K562 (cell line): ENCODE measurements at regions not wholly inside any gene's neighbourhood (a gene's known extent, or its start where the extent isn't known, plus 50 kb on each side); places are given as distances from the start of the nearest gene placed in this dataset.

Experiments
- ATAC-seq: fragments of 200-7000 bp; cut with Tn5 transposase; 3 replicates; pipeline ENCODE4 v1.9.1; 2020; ENCODE audit warnings: moderate library complexity
- BruUV-seq: library from RNA; stranded (reverse); fragments of 400-500 nt; replicated peaks from 2 replicates; lab custom pipeline; 2021; lab: Mats Ljungman, UMichigan
- CTCF ChIA-PET: fragments of 300-600 bp; formaldehyde crosslinking; extraction: SDS; loops from one replicate; lab custom pipeline; 2021; ENCODE audit warnings: low intra/inter-chr PET ratio; lab: Yijun Ruan, JAX
- POLR2A ChIA-PET: fragments of 300-600, 350-650 bp; sonication (Branson Sonifier 250); formaldehyde crosslinking; extraction: SDS; loops from one replicate; lab custom pipeline; 2021; ENCODE audit warnings: antibody characterized with exemption, inconsistent platforms; lab: Yijun Ruan, JAX
- DNase-seq, 4 experiments: peaks; one replicate each; pipeline versions ENCODE4 v3.0.0 to v3.0.0-alpha.2; 2011 to 2018; ENCODE audit warnings: low spot score in 3 of 4, mixed read lengths in 3 of 4; ENCODE audit errors: extremely low read depth in 1 of 4
- FAIRE-seq: peaks from 2 replicates; lab custom pipeline; 2011; peaks lifted over from hg19 to GRCh38; lab: Jason Lieb, UNC
- H2AFZ ChIP-seq: 2 replicates; pipeline ENCODE4 v1.6.0; 2011; ENCODE audit warnings: low read depth, low read length, control low read depth, inconsistent platforms
- H3K27ac ChIP-seq: fragments of 200-600 bp; 3 replicates; pipeline ENCODE4 v1.8.0; 2011; ENCODE audit warnings: low read depth, mild to moderate bottlenecking, control low read depth, inconsistent platforms, low read length, moderate library complexity, mixed read lengths; ENCODE audit errors: extremely low read depth
- H3K27me3 ChIP-seq, 2 experiments: fragments of 300-600 bp in 1 of 2; 2 replicates in 1 of 2; 3 replicates in 1 of 2; pipeline versions ENCODE4 v1.6.0 to v1.8.0; 2011; ENCODE audit warnings: inconsistent platforms in 2 of 2, low read length in 2 of 2, mild to moderate bottlenecking in 1 of 2, mixed read lengths in 1 of 2, moderate library complexity in 1 of 2; ENCODE audit not compliant: control insufficient read depth in 2 of 2, insufficient read depth in 2 of 2
- H3K36me3 ChIP-seq: fragments of 300-600 bp; 3 replicates; pipeline ENCODE4 v1.8.0; 2011; ENCODE audit warnings: mild to moderate bottlenecking, low read length, inconsistent platforms; ENCODE audit not compliant: control insufficient read depth, insufficient read depth
- H3K4me1 ChIP-seq, 2 experiments: fragments of 200-600 bp in 1 of 2; replicated peaks in 1 of 2; 2 replicates in 1 of 2; 3 replicates in 1 of 2; pipeline versions ENCODE4 v1.5.1 to v1.8.0; 2011; ENCODE audit warnings: inconsistent platforms in 2 of 2, low read length in 2 of 2, mild to moderate bottlenecking in 1 of 2, mixed read lengths in 1 of 2, moderate library complexity in 1 of 2; ENCODE audit not compliant: control insufficient read depth in 2 of 2, insufficient read depth in 2 of 2
- H3K4me2 ChIP-seq: 2 replicates; pipeline ENCODE4 v1.6.1; 2011; ENCODE audit warnings: low read length, control low read depth, inconsistent platforms, mixed read lengths; ENCODE audit not compliant: insufficient read depth
- H3K4me3 ChIP-seq: fragments of 200-600 bp; sonication (generic), shearing (Covaris generic); 2 replicates; pipeline ENCODE4 v1.5.1; 2016; ENCODE audit warnings: control low read depth, inconsistent platforms
- H3K79me2 ChIP-seq: fragments of 200-600 bp; 3 replicates; pipeline ENCODE4 v1.8.0; 2011; ENCODE audit warnings: low read length, inconsistent platforms; ENCODE audit not compliant: control insufficient read depth, insufficient read depth
- H3K9ac ChIP-seq, 2 experiments: 2 replicates each; pipeline versions ENCODE4 v1.6.0 to v1.6.1; 2011; ENCODE audit warnings: low read depth in 2 of 2, low read length in 2 of 2, control low read depth in 1 of 2, inconsistent platforms in 1 of 2, mild to moderate bottlenecking in 1 of 2, mixed read lengths in 1 of 2; ENCODE audit not compliant: insufficient read depth in 1 of 2
- H3K9me1 ChIP-seq: one replicate; pipeline ENCODE4 v1.6.0; 2011; ENCODE audit warnings: inconsistent platforms, mild to moderate bottlenecking, low read length, moderate library complexity; ENCODE audit not compliant: control insufficient read depth, insufficient read depth
- H3K9me3 ChIP-seq: replicated peaks from 2 replicates; pipeline ENCODE4 v1.5.1; 2011; ENCODE audit warnings: low read depth, low read length, inconsistent platforms; ENCODE audit not compliant: control insufficient read depth, insufficient read depth
- H4K20me1 ChIP-seq: replicated peaks from 2 replicates; pipeline ENCODE4 v1.6.1; 2011; ENCODE audit warnings: low read length, inconsistent platforms, mixed read lengths; ENCODE audit not compliant: control insufficient read depth, insufficient read depth
- BCOR ChIP-seq: fragments of 450-650 bp; IDR thresholded peaks from 2 replicates; pipeline ENCODE4 v1.6.1; 2016
- KLF13 ChIP-seq: fragments of 450-650 bp; IDR thresholded peaks from 2 replicates; pipeline ENCODE4 v1.6.1; 2016; ENCODE audit warnings: missing genetic modification characterization, low read depth, mild to moderate bottlenecking, missing compliant biosample characterization, moderate library complexity, borderline replicate concordance
- SMC3 ChIP-seq: conservative IDR thresholded peaks from 2 replicates; pipeline ENCODE4 v1.6.1; 2011; ENCODE audit warnings: low read depth, low read length, improper control_type of control experiment; ENCODE audit not compliant: insufficient read depth
- in situ Hi-C: fragments of 300-500 bp; cut with MboI; formaldehyde crosslinking; loops from 4 replicates; pipeline ENCODE4 v1.15.0; 2018; ENCODE audit warnings: inconsistent platforms, mixed read lengths
- intact Hi-C: fragments of 100-400 bp; cut with micrococcal nuclease; formaldehyde crosslinking; loops from 2 replicates; pipeline ENCODE4 v1.14.2; 2022
- TF ChIP-seq, protein P1 (sequence below): fragments of 250-450 bp; sonication (Bioruptor Pico); IDR thresholded peaks from 2 replicates; pipeline ENCODE4 v1.5.0; 2021; ENCODE audit warnings: mild to moderate bottlenecking, moderate library complexity
- TF ChIP-seq, protein P2 (sequence below): fragments of 250-450 bp; sonication (Bioruptor Pico); IDR thresholded peaks from 2 replicates; pipeline ENCODE4 v1.5.0; 2021

DNA sequence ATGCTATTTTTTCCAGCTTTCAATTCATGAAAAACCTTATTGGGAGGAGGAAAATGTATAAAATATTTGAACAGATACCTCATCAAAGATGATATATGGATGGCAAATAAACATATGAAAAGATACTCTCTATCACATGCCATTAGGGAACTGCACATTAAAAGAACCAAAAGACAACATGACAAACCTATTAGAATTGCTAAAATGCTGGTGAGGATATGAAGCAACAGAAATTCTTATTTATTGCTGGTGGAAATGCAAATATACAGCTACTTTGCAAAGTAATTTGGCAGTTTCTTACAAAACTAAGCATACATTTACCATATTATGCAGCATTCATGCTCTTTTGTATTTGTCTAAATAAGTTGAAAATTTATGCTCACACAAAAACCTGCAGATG lies 1783.9 kb upstream of the PCDH20 start:
- CTCF ChIA-PET = no interaction called here
- no TSS peak for BruUV-seq
- no peaks in the 10 kb centered on the region for H3K36me3 ChIP-seq
- ATAC-seq (no peak), DNase-seq (no peak), FAIRE-seq (no peak)
- no peak for TF ChIP-seq SMC3
- no peak for TF ChIP-seq BCOR
- TF ChIP-seq KLF13 (tag) = no peak
- TF ChIP-seq, protein P1, sequence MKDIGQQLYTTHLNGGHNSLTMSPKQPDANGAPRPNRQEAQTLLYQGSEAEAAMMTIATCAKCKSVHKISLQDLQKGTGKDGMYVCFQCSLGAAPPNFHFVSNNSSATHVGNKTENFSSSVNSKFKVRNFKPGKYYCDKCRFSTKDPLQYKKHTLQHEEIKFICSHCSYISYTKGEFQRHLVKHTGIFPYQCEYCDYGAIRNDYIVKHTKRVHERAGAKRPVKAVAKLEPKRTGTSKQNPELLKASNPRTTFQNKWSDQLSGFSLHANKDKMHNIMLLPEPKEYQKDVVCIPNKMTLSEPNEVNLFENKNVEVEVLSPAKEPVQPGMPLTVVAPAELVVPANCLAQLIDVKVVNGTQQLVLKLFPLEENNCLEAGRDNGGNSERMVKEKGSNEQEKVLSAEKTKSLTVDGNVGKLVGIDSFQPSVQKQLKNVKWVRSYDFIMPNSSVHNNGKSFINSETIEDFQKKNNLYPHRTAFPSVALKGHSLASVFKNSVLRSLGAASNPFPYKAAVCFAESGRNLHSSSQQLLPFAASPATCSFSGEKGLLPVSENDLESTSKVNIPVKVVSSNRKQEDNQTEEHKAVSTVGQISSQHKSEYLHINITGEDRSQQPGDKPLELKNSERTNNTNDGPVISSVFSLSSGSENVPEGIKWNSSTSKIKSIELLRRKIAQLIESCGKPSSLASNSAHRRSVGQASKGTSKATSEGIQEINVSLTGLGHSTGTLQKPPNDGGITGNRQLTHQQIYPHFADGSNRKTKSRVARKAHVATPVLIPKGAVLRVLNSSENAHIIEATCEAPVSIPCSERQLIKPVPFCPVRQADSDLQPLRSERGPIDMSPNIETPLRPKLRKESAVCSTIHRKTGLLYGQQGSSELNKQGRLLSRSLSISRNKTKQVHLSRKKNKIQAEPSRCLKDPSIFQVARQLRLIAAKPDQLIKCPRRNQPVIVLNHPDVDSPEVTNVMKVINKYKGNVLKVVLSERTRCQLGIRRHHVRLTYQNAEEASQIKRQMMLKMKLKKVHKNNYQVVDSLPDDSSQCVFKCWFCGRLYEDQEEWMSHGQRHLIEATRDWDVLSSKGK = no peak
- TF ChIP-seq, protein P2, sequence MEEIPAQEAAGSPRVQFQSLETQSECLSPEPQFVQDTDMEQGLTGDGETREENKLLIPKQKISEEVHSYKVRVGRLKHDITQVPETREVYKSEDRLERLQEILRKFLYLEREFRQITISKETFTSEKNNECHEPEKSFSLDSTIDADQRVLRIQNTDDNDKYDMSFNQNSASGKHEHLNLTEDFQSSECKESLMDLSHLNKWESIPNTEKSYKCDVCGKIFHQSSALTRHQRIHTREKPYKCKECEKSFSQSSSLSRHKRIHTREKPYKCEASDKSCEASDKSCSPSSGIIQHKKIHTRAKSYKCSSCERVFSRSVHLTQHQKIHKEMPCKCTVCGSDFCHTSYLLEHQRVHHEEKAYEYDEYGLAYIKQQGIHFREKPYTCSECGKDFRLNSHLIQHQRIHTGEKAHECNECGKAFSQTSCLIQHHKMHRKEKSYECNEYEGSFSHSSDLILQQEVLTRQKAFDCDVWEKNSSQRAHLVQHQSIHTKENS (CRISPR knock-in tag) = no peak
- H3K27ac ChIP-seq = no peak overlapping the region
- intact Hi-C loops = no loop called here
- in situ Hi-C loops = no loop called here
- no peak overlapping the region for H3K4me2 ChIP-seq
- no peaks in the 10 kb centered on the region for H4K20me1 ChIP-seq
- H3K27me3 ChIP-seq = no peaks in the 10 kb centered on the region
- H3K9ac ChIP-seq = no peak overlapping the region
- POLR2A ChIA-PET = no interaction called here
- H3K79me2 ChIP-seq = no peaks in the 10 kb centered on the region
- H3K9me1 ChIP-seq = no peaks in the 10 kb centered on the region
- no peaks in the 10 kb centered on the region for H3K4me1 ChIP-seq
- no peaks in the 10 kb centered on the region for H3K9me3 ChIP-seq
- no peak overlapping the region for H3K4me3 ChIP-seq
- H2AFZ ChIP-seq = no peak overlapping the region
